ENCODE measurements at regions not wholly inside any gene's neighbourhood (a gene's known extent, or its start where the extent isn't known, plus 50 kb on each side); places are given as distances from the start of the nearest gene placed in this dataset.

DNA sequence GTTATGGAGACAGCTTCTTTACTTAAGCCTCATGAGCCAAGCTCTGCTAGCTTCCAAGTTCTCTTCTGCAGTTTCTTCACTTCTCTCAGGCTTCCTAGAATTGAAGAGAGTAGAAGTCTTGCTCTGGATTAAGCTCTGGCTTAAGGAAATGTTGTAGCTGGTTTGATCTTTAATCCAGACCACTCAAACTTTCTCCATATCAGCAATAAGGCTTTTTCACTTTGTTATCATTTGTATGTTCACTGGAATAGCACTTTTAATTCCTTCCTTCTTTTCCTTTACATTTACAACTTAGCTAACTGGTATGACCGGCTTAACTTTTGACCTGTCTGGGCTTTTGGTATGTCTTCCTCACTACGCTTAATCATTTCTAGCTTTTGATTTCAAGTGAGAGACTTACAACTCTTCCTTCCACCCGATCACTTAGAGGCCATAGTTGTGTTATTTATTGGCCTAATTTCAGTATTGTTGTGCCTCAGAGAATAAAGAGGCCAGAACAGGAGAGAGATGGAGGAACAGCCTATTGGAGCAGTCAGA, 236.6 kb upstream of the BMP2 start:
- TF ChIP-seq EP300 (IDR thresholded peaks at IDR 0.05) (no peak), POLR2A (IDR thresholded peaks at IDR 0.05) (no peak), CTCF (IDR thresholded peaks at IDR 0.05) (no peak)

Data from ovary (tissue), 3 donors.